Neural cell (in vitro differentiated cells): ENCODE measurements at regions not wholly inside any gene's neighbourhood (a gene's known extent, or its start where the extent isn't known, plus 50 kb on each side); places are given as distances from the start of the nearest gene placed in this dataset.

ENCODE experiments used
- EP300 ChIP-seq: fragments of 450-650 bp; conservative IDR thresholded peaks from 2 replicates; pipeline ENCODE4 v1.6.1; 2014; ENCODE audit warnings: antibody characterized with exemption, mild to moderate bottlenecking, moderate library complexity; ENCODE audit not compliant: poor library complexity, severe bottlenecking
- EZH2 ChIP-seq: fragments of 200-600, 300-800 bp; shearing (Covaris generic), sonication (generic); IDR thresholded peaks from 2 replicates; pipeline ENCODE4 v1.6.1; 2014; ENCODE audit warnings: antibody characterized with exemption, low read length, borderline replicate concordance, mild to moderate bottlenecking; ENCODE audit not compliant: insufficient read depth, poor library complexity, severe bottlenecking
- MXI1 ChIP-seq: fragments of 450-650 bp; conservative IDR thresholded peaks from 2 replicates; pipeline ENCODE4 v1.6.1; 2014; ENCODE audit warnings: antibody characterized with exemption, mild to moderate bottlenecking; ENCODE audit not compliant: poor library complexity, severe bottlenecking
- POLR2AphosphoS5 ChIP-seq: IDR thresholded peaks from 2 replicates; pipeline ENCODE4 v1.6.1; 2012
- RAD21 ChIP-seq: fragments of 450-650 bp; conservative IDR thresholded peaks from 2 replicates; pipeline ENCODE4 v1.6.1; 2014; ENCODE audit warnings: antibody characterized with exemption, mild to moderate bottlenecking, moderate library complexity
- SMC3 ChIP-seq: fragments of 450-650 bp; conservative IDR thresholded peaks from 2 replicates; pipeline ENCODE4 v1.6.1; 2014; ENCODE audit warnings: antibody characterized with exemption, mild to moderate bottlenecking, moderate library complexity; ENCODE audit not compliant: poor library complexity
- TAF1 ChIP-seq: IDR thresholded peaks from 2 replicates; pipeline ENCODE4 v1.6.1; 2012; ENCODE audit warnings: low read depth
- TF ChIP-seq, protein P1 (sequence below): fragments of 450-650 bp; IDR thresholded peaks from 2 replicates; pipeline ENCODE4 v1.5.1; 2014; ENCODE audit warnings: antibody characterized with exemption, mild to moderate bottlenecking, moderate library complexity; ENCODE audit not compliant: poor library complexity, severe bottlenecking
- TF ChIP-seq, protein P2 (sequence below): IDR thresholded peaks from 2 replicates; pipeline ENCODE4 v1.6.1; 2012; ENCODE audit warnings: borderline replicate concordance

DNA sequence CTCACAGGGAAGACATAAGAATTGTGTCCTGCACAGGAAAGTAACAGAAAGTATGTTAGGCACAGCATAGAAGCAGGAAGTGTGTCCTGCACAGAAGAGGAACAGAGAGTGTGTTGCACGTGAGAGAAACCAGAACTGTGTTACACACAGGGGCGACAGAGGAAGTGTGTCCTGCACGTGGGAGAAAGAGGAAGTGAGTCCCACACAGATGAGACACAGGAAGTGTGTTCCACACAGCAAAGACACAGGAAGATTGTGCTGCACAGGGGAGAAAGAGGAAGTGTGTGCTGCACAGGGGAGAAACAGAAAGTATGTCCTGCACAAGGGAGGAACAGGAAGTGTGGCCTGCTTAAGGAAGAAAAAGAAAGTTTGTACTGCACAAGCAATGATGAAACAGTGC, 800.1 kb downstream of the CDY2B start:
- no peak for TF ChIP-seq POLR2AphosphoS5
- TF ChIP-seq, protein P1, sequence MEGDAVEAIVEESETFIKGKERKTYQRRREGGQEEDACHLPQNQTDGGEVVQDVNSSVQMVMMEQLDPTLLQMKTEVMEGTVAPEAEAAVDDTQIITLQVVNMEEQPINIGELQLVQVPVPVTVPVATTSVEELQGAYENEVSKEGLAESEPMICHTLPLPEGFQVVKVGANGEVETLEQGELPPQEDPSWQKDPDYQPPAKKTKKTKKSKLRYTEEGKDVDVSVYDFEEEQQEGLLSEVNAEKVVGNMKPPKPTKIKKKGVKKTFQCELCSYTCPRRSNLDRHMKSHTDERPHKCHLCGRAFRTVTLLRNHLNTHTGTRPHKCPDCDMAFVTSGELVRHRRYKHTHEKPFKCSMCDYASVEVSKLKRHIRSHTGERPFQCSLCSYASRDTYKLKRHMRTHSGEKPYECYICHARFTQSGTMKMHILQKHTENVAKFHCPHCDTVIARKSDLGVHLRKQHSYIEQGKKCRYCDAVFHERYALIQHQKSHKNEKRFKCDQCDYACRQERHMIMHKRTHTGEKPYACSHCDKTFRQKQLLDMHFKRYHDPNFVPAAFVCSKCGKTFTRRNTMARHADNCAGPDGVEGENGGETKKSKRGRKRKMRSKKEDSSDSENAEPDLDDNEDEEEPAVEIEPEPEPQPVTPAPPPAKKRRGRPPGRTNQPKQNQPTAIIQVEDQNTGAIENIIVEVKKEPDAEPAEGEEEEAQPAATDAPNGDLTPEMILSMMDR = no peak
- no peak for TF ChIP-seq EZH2
- TF ChIP-seq EP300 = no peak
- no peak for TF ChIP-seq RAD21
- TF ChIP-seq, protein P2, sequence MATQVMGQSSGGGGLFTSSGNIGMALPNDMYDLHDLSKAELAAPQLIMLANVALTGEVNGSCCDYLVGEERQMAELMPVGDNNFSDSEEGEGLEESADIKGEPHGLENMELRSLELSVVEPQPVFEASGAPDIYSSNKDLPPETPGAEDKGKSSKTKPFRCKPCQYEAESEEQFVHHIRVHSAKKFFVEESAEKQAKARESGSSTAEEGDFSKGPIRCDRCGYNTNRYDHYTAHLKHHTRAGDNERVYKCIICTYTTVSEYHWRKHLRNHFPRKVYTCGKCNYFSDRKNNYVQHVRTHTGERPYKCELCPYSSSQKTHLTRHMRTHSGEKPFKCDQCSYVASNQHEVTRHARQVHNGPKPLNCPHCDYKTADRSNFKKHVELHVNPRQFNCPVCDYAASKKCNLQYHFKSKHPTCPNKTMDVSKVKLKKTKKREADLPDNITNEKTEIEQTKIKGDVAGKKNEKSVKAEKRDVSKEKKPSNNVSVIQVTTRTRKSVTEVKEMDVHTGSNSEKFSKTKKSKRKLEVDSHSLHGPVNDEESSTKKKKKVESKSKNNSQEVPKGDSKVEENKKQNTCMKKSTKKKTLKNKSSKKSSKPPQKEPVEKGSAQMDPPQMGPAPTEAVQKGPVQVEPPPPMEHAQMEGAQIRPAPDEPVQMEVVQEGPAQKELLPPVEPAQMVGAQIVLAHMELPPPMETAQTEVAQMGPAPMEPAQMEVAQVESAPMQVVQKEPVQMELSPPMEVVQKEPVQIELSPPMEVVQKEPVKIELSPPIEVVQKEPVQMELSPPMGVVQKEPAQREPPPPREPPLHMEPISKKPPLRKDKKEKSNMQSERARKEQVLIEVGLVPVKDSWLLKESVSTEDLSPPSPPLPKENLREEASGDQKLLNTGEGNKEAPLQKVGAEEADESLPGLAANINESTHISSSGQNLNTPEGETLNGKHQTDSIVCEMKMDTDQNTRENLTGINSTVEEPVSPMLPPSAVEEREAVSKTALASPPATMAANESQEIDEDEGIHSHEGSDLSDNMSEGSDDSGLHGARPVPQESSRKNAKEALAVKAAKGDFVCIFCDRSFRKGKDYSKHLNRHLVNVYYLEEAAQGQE = no peak
- TF ChIP-seq MXI1 = no peak
- no peak for TF ChIP-seq SMC3
- no peak for TF ChIP-seq TAF1
